Hematopoietic multipotent progenitor cell treated with erythropoietin and hydrocortisone succinate and interleukin-3 and kit ligand, for 8 days (in vitro differentiated cells): ENCODE measurements at regions not wholly inside any gene's neighbourhood (a gene's known extent, or its start where the extent isn't known, plus 50 kb on each side); places are given as distances from the start of the nearest gene placed in this dataset.

Source experiments
- DNase-seq: peaks from one replicate; pipeline ENCODE4 v3.0.0-alpha.2; 2015

- no peak for DNase-seq
Observed at GRCh38 chr4:136009258-136009832, 1522.9 kb downstream of the PCDH18 start.

GRCh38 chr4:136007991-136008390 lies 1524.3 kb downstream of the PCDH18 start:
- DNase-seq = no peak

DNA sequence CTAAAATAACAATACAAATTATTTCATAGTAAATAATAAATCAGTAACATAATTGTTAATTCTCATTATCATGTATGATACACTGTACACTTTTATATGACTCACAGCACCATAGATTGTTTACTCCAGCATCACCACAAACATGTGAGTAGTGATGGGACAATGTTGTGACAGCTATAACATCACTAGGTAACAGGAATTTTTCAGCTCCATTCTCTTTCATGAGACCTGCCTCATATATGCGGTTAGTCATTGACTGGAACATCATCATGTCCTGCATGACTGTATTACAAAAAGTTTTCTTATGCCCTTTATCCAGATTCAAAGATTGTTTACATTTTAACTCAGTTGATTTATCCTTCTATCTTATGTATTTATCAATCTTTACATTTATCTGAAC lies 1530.0 kb downstream of the PCDH18 start:
- DNase-seq = no peak

DNA sequence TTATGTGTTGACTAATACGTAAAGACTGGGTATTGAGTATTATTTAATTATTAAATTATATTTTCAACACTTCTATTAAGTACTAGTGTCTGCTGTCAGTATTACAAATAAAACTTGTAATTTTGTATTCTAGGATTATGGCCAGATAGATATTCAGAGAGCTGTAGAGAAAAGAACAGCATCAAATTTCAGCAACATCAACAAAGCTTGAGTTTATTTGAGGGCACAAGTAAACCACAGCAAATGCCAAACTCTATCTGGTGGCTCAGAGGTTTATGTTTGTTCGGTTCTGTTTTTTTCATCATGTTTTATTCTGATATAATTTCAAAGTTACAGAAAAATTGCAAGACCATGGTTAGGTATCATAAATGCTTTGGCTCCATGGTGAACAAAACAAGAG lies 1530.5 kb downstream of the PCDH18 start:
- no peak for DNase-seq

DNA sequence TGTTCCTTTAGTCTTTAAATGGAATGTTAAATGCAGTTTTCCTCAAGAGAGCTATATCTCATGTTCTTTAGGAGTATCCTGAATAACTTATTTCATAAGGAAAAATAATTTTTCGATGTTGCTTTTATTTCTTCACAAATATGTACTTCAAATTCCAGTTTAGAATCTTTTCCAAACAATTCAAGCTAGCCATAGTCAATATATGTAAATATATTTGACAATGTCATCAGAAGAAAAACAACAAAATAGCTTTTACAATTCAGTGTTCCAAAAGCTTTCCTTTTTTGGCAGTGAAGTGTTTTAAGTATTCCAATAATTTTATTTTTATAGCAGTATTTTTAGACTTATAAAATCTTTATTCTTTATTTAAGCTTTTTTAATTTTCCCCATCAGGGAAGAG lies 1532.0 kb downstream of the PCDH18 start:
- DNase-seq = no peak

GRCh38 chr4:135994360-135994759 lies 1537.9 kb downstream of the PCDH18 start:
- DNase-seq = no peak

GRCh38 chr4:135976860-135977259 lies 1555.4 kb downstream of the PCDH18 start:
- DNase-seq = no peak

- no peak for DNase-seq
Observed at GRCh38 chr4:135966936-135967335, 1565.4 kb downstream of the PCDH18 start.

GRCh38 chr4:135963009-135963408 lies 1569.3 kb downstream of the PCDH18 start:
- DNase-seq = no peak

DNA sequence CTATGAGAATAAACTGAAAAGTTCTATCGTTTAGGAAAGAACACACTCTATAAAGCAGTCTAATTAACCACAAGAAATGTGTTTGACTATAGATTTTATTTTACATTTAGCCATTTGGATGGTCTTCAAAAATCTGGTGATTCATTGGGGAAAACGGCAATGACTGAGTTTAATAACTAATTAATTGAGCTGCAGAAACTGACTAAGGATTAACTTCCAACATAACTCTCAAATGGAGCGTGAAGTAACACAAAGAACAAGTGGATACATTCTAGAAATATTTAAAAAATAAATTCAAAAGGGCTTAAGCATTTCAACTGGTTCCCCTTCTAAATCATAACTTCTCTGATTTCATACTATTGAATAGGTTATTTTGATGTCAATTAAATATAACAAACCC lies 1582.4 kb downstream of the PCDH18 start:
- DNase-seq = no peak

GRCh38 chr4:135948797-135949196 lies 1583.5 kb downstream of the PCDH18 start:
- no peak for DNase-seq

- DNase-seq = no peak
Observed at GRCh38 chr4:135941671-135942070, 1590.6 kb downstream of the PCDH18 start.

DNA sequence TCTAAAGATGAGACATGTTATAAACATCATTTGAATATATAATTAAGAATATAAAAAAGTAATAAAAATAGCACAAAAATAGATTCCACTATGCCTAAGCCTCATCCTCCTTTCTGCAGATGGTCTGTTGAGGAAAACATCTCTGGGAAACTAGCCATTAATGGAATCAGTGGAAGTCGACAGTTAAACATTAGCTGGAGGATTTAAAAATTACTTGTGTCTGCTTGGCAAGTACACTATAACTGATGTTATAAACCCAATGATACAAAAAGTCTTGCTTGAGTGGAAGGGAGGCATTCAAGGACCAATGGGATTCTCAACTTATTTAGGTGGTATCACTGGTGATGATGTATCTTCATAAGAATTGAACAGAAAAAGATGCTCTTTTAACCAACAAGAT lies 1598.3 kb downstream of the PCDH18 start:
- no peak for DNase-seq

GRCh38 chr4:135927651-135928050 lies 1604.6 kb downstream of the PCDH18 start:
- DNase-seq = no peak

GRCh38 chr4:135921081-135921480 lies 1611.2 kb downstream of the PCDH18 start:
- DNase-seq = no peak

DNA sequence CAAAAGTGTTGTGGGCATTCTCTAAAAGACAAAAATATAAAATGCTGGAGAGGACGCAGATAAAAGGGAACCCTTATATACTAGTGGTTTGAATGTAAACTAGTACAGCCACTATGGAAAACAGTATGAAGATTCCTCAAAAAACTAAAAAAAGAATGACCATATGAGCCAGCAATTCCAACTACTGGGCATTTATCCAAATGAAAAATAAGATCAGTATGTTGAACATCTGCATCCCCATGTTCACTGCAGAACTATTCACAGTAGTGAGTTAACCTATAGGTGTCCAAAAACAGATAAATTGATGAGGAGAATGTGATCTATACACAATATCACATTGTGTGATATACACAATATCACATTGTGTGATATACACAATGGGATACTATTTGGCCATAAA lies 1615.3 kb downstream of the PCDH18 start:
- no peak for DNase-seq

DNA sequence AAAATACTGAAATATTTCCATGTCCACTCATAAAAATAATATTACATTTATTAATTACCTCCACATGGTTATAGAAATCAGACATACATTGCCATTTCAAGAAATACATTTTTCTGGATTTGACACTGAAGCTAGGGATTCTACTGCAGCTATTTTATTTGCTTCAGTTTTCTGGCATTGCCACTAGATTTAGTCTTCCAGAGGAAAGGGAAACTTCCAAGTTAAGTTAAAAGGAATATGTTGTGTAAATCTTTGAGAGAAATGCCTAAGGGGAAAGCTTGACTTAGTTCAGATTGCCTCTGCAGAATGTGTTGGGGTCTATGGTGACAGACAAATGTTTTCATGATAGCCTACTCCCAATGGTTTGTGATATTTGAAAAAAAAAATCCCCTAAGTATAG lies 1631.3 kb downstream of the PCDH18 start:
- DNase-seq = no peak

DNA sequence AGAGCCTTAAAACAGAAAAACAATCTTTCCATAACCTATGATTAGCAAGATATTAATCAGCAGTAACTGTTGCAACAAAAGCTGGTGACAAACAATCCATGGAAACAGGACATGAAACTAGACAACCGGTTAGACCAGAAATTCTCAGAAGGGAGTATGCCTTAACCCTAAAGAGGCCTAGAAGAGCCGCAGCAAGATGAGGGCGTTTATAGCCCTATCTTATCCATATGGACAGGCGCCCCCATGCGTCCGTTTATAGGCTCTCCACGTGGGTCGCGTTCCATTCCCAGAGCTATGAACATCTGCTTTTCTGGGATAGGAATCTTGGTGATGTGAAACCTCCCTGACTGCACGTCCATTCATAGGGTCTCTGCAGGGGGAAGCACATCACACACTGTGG lies 1662.7 kb upstream of the PABPC4L start:
- peak; percentile 22 for DNase-seq

DNA sequence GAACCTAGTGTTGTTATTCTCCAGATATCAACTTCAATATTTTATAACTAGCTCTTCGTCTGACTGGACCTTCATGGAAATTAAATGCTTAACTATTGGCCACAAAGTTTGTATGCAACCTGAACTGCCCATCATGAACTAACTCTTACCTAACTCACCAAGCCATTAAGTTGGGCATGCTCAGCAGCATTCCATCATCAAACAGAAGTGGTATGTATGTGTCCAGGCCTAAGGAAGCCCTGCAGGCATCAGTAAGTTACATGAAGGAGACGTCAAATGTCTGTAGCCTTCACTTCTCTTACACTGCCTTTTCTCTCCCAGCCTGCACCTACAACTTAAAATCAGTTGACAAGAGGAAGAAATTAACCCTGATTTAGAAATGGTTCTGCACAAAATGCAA lies 1639.2 kb upstream of the PABPC4L start:
- DNase-seq = no peak

- no peak for DNase-seq
Observed at GRCh38 chr4:135839712-135840111, 1638.1 kb upstream of the PABPC4L start.

- DNase-seq = no peak
Observed at GRCh38 chr4:135838889-135839288, 1637.3 kb upstream of the PABPC4L start.

DNA sequence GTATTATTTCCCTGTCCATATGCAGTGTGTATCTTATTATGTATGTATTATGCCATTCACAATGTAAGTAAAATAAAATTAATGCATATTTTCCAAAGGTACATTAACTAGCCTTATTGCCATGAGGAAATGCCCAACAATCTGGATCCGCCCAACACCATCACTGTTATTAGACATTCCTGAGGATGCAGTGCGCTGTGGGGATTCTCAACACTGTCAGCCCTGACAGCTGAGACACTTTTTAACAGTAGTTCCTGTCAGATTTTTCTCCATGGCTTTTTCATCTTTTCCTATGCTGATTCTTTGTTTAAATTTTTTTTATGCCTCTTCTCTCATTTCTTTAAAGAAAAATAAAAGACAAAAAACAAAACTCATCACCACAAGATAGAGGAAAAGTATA lies 1632.9 kb upstream of the PABPC4L start:
- DNase-seq = no peak

- no peak for DNase-seq
Observed at GRCh38 chr4:135833529-135833928, 1631.9 kb upstream of the PABPC4L start.

- DNase-seq = no peak
Observed at GRCh38 chr4:135824759-135825296, 1623.2 kb upstream of the PABPC4L start.

GRCh38 chr4:135804785-135805184 lies 1603.2 kb upstream of the PABPC4L start:
- DNase-seq = no peak

DNA sequence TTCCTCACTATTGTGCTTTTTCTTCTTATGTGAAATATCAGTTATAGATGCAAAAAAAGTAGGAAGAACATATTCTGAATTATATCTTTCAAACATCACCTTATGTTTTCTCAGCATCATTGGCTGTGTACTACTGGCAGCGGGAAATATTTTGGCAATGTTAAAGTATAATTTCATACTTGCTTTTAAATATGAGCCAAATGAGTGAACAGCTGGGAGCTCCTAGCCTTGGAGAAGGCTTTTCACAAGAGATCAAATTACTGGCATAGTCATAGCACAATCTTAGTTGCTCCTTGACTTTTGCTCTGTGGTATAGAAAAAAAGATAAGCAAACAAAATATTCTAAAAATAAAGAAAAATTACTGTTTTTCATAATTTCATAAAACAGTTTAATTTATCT lies 1575.8 kb upstream of the PABPC4L start:
- DNase-seq = no peak
